ENCODE measurements at regions not wholly inside any gene's neighbourhood (a gene's known extent, or its start where the extent isn't known, plus 50 kb on each side); places are given as distances from the start of the nearest gene placed in this dataset.
"Not testable (repeated sequence)": the region's sequence is repeated elsewhere in the genome, so short reads cannot be mapped to it uniquely, and the experiment has no call there.

DNA sequence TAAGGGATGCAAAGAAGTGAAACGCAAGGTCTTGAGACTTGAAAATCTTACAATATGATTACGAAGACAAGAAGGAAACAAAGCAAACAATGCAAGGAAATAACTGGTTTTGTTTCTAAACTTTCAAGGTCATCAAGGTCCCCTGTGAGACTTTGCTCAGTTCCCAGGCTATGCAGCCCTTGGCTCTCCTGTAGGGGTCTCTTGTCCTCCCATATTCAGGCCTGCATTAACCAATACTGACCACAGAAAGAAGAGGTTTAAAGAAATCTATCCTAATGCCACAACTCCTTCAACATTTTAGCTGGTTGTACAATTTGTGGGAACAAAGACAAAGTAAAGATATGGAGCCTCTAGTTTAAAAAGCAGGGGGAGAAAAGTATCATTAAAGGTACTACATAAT lies 209.2 kb downstream of the LHFPL1 start:
- Histone ChIP-seq H3K9me3 (ENCODE audit: insufficient read depth, low read length) (no peaks in the 10 kb centered on the region), H3K4me3 (ENCODE audit: low read length) (no peak overlapping the region), H2AFZ (ENCODE audit: low read depth, low read length) (no peak overlapping the region), H3K9ac (ENCODE audit: low read length) (no peak overlapping the region), H3K36me3 (replicated peaks; ENCODE audit: low read depth, low read length) (no peaks in the 10 kb centered on the region), H3K4me2 (ENCODE audit: low read length) (no peak overlapping the region), H3K79me2 (ENCODE audit: low read length) (no peaks in the 10 kb centered on the region), H4K20me1 (ENCODE audit: insufficient read depth, low read length) (no peaks in the 10 kb centered on the region), H3K4me1 (ENCODE audit: low read length) (no peaks in the 10 kb centered on the region), H3K27me3 (ENCODE audit: low read depth, low read length) (no peaks in the 10 kb centered on the region), H3K27ac (ENCODE audit: low read length) (no peak overlapping the region)
- TF ChIP-seq CTCF (IDR thresholded peaks at IDR 0.05; ENCODE audit: low read depth, low read length) (no peak), EZH2phosphoT487 (IDR thresholded peaks at IDR 0.05; ENCODE audit: low read depth) (no peak)

GRCh38 chrX:112461949-112462450 lies 217.7 kb downstream of the LHFPL1 start:
- H3K36me3 ChIP-seq (replicated peaks; ENCODE audit: low read depth, low read length); H3K79me2 ChIP-seq (ENCODE audit: low read length); H3K9ac ChIP-seq (ENCODE audit: low read length); H3K4me3 ChIP-seq (ENCODE audit: low read length); H4K20me1 ChIP-seq (ENCODE audit: insufficient read depth, low read length); H3K9me3 ChIP-seq (ENCODE audit: insufficient read depth, low read length); H3K4me2 ChIP-seq (ENCODE audit: low read length); H2AFZ ChIP-seq (ENCODE audit: low read depth, low read length); H3K27ac ChIP-seq (ENCODE audit: low read length); H3K27me3 ChIP-seq (ENCODE audit: low read depth, low read length): not testable (repeated sequence)
- peaks cover 27% of the 10 kb centered on the region for H3K4me1 ChIP-seq (ENCODE audit: low read length)

DNA sequence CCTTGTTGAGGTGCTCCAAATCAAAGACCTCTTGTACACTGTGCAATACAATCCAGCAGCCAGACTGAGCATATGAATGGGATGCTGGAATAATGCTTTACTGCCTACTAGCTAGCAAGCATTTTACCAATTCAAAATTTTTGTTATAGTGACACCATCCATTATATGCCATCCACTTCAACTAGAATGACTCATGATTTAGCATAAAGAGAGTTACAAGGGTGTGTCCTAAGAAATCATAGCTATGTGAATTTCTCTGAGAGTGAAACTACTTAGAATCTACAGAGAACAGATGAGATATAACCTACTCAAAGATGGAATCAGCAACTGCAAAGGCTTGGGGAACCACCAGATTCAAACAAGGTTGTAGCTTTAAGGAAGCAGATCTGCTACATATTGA lies 221.9 kb downstream of the LHFPL1 start:
- no peaks in the 10 kb centered on the region for H3K79me2 ChIP-seq (ENCODE audit: low read length)
- no peaks in the 10 kb centered on the region for H3K27me3 ChIP-seq (ENCODE audit: low read depth, low read length)
- H3K4me2 ChIP-seq (ENCODE audit: low read length) = peak overlapping the region; percentile 68
- H2AFZ ChIP-seq (ENCODE audit: low read depth, low read length) = no peak overlapping the region
- no peaks in the 10 kb centered on the region for H3K36me3 ChIP-seq (replicated peaks; ENCODE audit: low read depth, low read length)
- H3K9me3 ChIP-seq (ENCODE audit: insufficient read depth, low read length) = no peaks in the 10 kb centered on the region
- peak overlapping the region; percentile 52 for H3K4me3 ChIP-seq (ENCODE audit: low read length)
- TF ChIP-seq EZH2phosphoT487 (IDR thresholded peaks at IDR 0.05; ENCODE audit: low read depth) (no peak), CTCF (IDR thresholded peaks at IDR 0.05; ENCODE audit: low read depth, low read length) (no peak)
- H4K20me1 ChIP-seq (ENCODE audit: insufficient read depth, low read length) = no peaks in the 10 kb centered on the region
- H3K4me1 ChIP-seq (ENCODE audit: low read length) = peaks cover 27% of the 10 kb centered on the region
- peak overlapping the region; percentile 79 for H3K27ac ChIP-seq (ENCODE audit: low read length)
- H3K9ac ChIP-seq (ENCODE audit: low read length) = no peak overlapping the region; the same call in 1 of the 2 replicates

- no peak overlapping the region for H3K27ac ChIP-seq (ENCODE audit: low read length)
- H3K4me1 ChIP-seq (ENCODE audit: low read length) = no peaks in the 10 kb centered on the region
- H3K9me3 ChIP-seq (ENCODE audit: insufficient read depth, low read length) = no peaks in the 10 kb centered on the region
- TF ChIP-seq CTCF (IDR thresholded peaks at IDR 0.05; ENCODE audit: low read depth, low read length) (no peak), EZH2phosphoT487 (IDR thresholded peaks at IDR 0.05; ENCODE audit: low read depth) (no peak)
- H4K20me1 ChIP-seq (ENCODE audit: insufficient read depth, low read length) = no peaks in the 10 kb centered on the region
- no peak overlapping the region for H3K9ac ChIP-seq (ENCODE audit: low read length)
- no peak overlapping the region for H2AFZ ChIP-seq (ENCODE audit: low read depth, low read length)
- H3K36me3 ChIP-seq (replicated peaks; ENCODE audit: low read depth, low read length) = no peaks in the 10 kb centered on the region
- H3K27me3 ChIP-seq (ENCODE audit: low read depth, low read length) = no peaks in the 10 kb centered on the region
- H3K4me3 ChIP-seq (ENCODE audit: low read length) = no peak overlapping the region
- no peaks in the 10 kb centered on the region for H3K79me2 ChIP-seq (ENCODE audit: low read length)
- no peak overlapping the region for H3K4me2 ChIP-seq (ENCODE audit: low read length)
Measured at GRCh38 chrX:112450810-112451209, 228.9 kb downstream of the LHFPL1 start.

GRCh38 chrX:112440277-112440676 lies 239.5 kb downstream of the LHFPL1 start:
- Histone ChIP-seq H4K20me1 (ENCODE audit: insufficient read depth, low read length) (no peaks in the 10 kb centered on the region), H3K79me2 (ENCODE audit: low read length) (no peaks in the 10 kb centered on the region), H3K9me3 (ENCODE audit: insufficient read depth, low read length) (no peaks in the 10 kb centered on the region), H3K4me2 (ENCODE audit: low read length) (no peak overlapping the region), H2AFZ (ENCODE audit: low read depth, low read length) (no peak overlapping the region), H3K27ac (ENCODE audit: low read length) (no peak overlapping the region), H3K27me3 (ENCODE audit: low read depth, low read length) (no peaks in the 10 kb centered on the region), H3K9ac (ENCODE audit: low read length) (no peak overlapping the region), H3K36me3 (replicated peaks; ENCODE audit: low read depth, low read length) (no peaks in the 10 kb centered on the region), H3K4me1 (ENCODE audit: low read length) (no peaks in the 10 kb centered on the region), H3K4me3 (ENCODE audit: low read length) (no peak overlapping the region)
- TF ChIP-seq CTCF (IDR thresholded peaks at IDR 0.05; ENCODE audit: low read depth, low read length) (no peak), EZH2phosphoT487 (IDR thresholded peaks at IDR 0.05; ENCODE audit: low read depth) (no peak)
